ENCODE measurements at regions not wholly inside any gene's neighbourhood (a gene's known extent, or its start where the extent isn't known, plus 50 kb on each side); places are given as distances from the start of the nearest gene placed in this dataset.

- H3K36me3 ChIP-seq (ENCODE audit: low read length), result no peaks in the 10 kb centered on the region
- no peaks in the 10 kb centered on the region for H3K9me3 ChIP-seq (ENCODE audit: insufficient read depth, low read length)
- H3K4me3 ChIP-seq (ENCODE audit: insufficient read depth, low read length, poor library complexity, severe bottlenecking), result no peak overlapping the region
- H3K9ac ChIP-seq (ENCODE audit: low read length), result no peak overlapping the region
- no peaks in the 10 kb centered on the region for H4K20me1 ChIP-seq (ENCODE audit: low read depth, low read length)
- no peak overlapping the region for H3K27ac ChIP-seq (ENCODE audit: low read depth, low read length)
- no peak overlapping the region for H2AFZ ChIP-seq (ENCODE audit: low read depth, low read length, severe bottlenecking)
- no peaks in the 10 kb centered on the region for H3K79me2 ChIP-seq (ENCODE audit: insufficient read depth, low read length)
- no peaks in the 10 kb centered on the region for H3K9me2 ChIP-seq (replicated peaks; ENCODE audit: insufficient read depth, low read length)
- no peaks in the 10 kb centered on the region for H3F3A ChIP-seq (ENCODE audit: insufficient read depth)
- no peak overlapping the region for H3K4me2 ChIP-seq (ENCODE audit: low read depth, low read length, poor library complexity, severe bottlenecking)
- TF ChIP-seq CTCF (IDR thresholded peaks at IDR 0.05; ENCODE audit: insufficient read depth, low read length, poor library complexity, severe bottlenecking) (no peak), EZH2phosphoT487 (conservative IDR thresholded peaks at IDR 0.05; ENCODE audit: low read length) (no peak)
- H3K27me3 ChIP-seq (ENCODE audit: low read length), result no peaks in the 10 kb centered on the region
Measured at GRCh38 chr9:88766778-88767503, 224.3 kb upstream of the S1PR3 start.

- no peak overlapping the region for H3K4me3 ChIP-seq (ENCODE audit: insufficient read depth, low read length, poor library complexity, severe bottlenecking)
- H3K27me3 ChIP-seq (ENCODE audit: low read length), result no peaks in the 10 kb centered on the region
- H3K9me3 ChIP-seq (ENCODE audit: insufficient read depth, low read length), result no peaks in the 10 kb centered on the region
- H2AFZ ChIP-seq (ENCODE audit: low read depth, low read length, severe bottlenecking), result no peak overlapping the region
- H3K4me2 ChIP-seq (ENCODE audit: low read depth, low read length, poor library complexity, severe bottlenecking), result no peak overlapping the region
- H3K9me2 ChIP-seq (replicated peaks; ENCODE audit: insufficient read depth, low read length), result no peaks in the 10 kb centered on the region
- TF ChIP-seq CTCF (IDR thresholded peaks at IDR 0.05; ENCODE audit: insufficient read depth, low read length, poor library complexity, severe bottlenecking) (no peak), EZH2phosphoT487 (conservative IDR thresholded peaks at IDR 0.05; ENCODE audit: low read length) (no peak)
- H3F3A ChIP-seq (ENCODE audit: insufficient read depth), result no peaks in the 10 kb centered on the region
- no peaks in the 10 kb centered on the region for H4K20me1 ChIP-seq (ENCODE audit: low read depth, low read length)
- no peak overlapping the region for H3K27ac ChIP-seq (ENCODE audit: low read depth, low read length)
- no peaks in the 10 kb centered on the region for H3K36me3 ChIP-seq (ENCODE audit: low read length)
- H3K9ac ChIP-seq (ENCODE audit: low read length), result no peak overlapping the region
- H3K79me2 ChIP-seq (ENCODE audit: insufficient read depth, low read length), result no peaks in the 10 kb centered on the region
Measured at GRCh38 chr9:88767504-88767790, 223.8 kb upstream of the S1PR3 start.

GRCh38 chr9:88772575-88772974 lies 218.7 kb upstream of the S1PR3 start:
- Histone ChIP-seq H2AFZ (ENCODE audit: low read depth, low read length, severe bottlenecking) (no peak overlapping the region), H4K20me1 (ENCODE audit: low read depth, low read length) (no peaks in the 10 kb centered on the region), H3K79me2 (ENCODE audit: insufficient read depth, low read length) (no peaks in the 10 kb centered on the region), H3K4me2 (ENCODE audit: low read depth, low read length, poor library complexity, severe bottlenecking) (no peak overlapping the region), H3F3A (ENCODE audit: insufficient read depth) (no peaks in the 10 kb centered on the region), H3K4me3 (ENCODE audit: insufficient read depth, low read length, poor library complexity, severe bottlenecking) (no peak overlapping the region), H3K9me3 (ENCODE audit: insufficient read depth, low read length) (no peaks in the 10 kb centered on the region), H3K27me3 (ENCODE audit: low read length) (no peaks in the 10 kb centered on the region), H3K36me3 (ENCODE audit: low read length) (no peaks in the 10 kb centered on the region), H3K27ac (ENCODE audit: low read depth, low read length) (no peak overlapping the region), H3K9ac (ENCODE audit: low read length) (no peak overlapping the region), H3K9me2 (replicated peaks; ENCODE audit: insufficient read depth, low read length) (no peaks in the 10 kb centered on the region)
- TF ChIP-seq EZH2phosphoT487 (conservative IDR thresholded peaks at IDR 0.05; ENCODE audit: low read length), result no peak

GRCh38 chr9:88773126-88773525 lies 218.1 kb upstream of the S1PR3 start:
- H4K20me1 ChIP-seq (ENCODE audit: low read depth, low read length), result no peaks in the 10 kb centered on the region
- no peak overlapping the region for H3K4me2 ChIP-seq (ENCODE audit: low read depth, low read length, poor library complexity, severe bottlenecking)
- H3K4me3 ChIP-seq (ENCODE audit: insufficient read depth, low read length, poor library complexity, severe bottlenecking), result no peak overlapping the region
- no peaks in the 10 kb centered on the region for H3K27me3 ChIP-seq (ENCODE audit: low read length)
- H3K9ac ChIP-seq (ENCODE audit: low read length), result no peak overlapping the region
- no peaks in the 10 kb centered on the region for H3K9me3 ChIP-seq (ENCODE audit: insufficient read depth, low read length)
- no peaks in the 10 kb centered on the region for H3K79me2 ChIP-seq (ENCODE audit: insufficient read depth, low read length)
- H2AFZ ChIP-seq (ENCODE audit: low read depth, low read length, severe bottlenecking), result no peak overlapping the region
- H3K36me3 ChIP-seq (ENCODE audit: low read length), result no peaks in the 10 kb centered on the region
- TF ChIP-seq EZH2phosphoT487 (conservative IDR thresholded peaks at IDR 0.05; ENCODE audit: low read length), result no peak
- no peak for TF ChIP-seq CTCF (IDR thresholded peaks at IDR 0.05; ENCODE audit: insufficient read depth, low read length, poor library complexity, severe bottlenecking)
- no peak overlapping the region for H3K27ac ChIP-seq (ENCODE audit: low read depth, low read length)
- no peaks in the 10 kb centered on the region for H3F3A ChIP-seq (ENCODE audit: insufficient read depth)
- no peaks in the 10 kb centered on the region for H3K9me2 ChIP-seq (replicated peaks; ENCODE audit: insufficient read depth, low read length)

Data from SU-DHL-6 (cell line).